22Rv1 (cell line): ENCODE measurements at regions not wholly inside any gene's neighbourhood (a gene's known extent, or its start where the extent isn't known, plus 50 kb on each side); places are given as distances from the start of the nearest gene placed in this dataset.

Experiments used
- ZFX ChIP-seq: fragments of 450-650 bp; IDR thresholded peaks from 2 replicates; pipeline ENCODE4 v1.6.1; 2017; ENCODE audit warnings: antibody characterized with exemption, borderline replicate concordance
- TF ChIP-seq, protein P1 (sequence below): fragments of 450-650 bp; IDR thresholded peaks from 2 replicates; pipeline ENCODE4 v1.5.1; 2017; ENCODE audit warnings: mild to moderate bottlenecking

DNA sequence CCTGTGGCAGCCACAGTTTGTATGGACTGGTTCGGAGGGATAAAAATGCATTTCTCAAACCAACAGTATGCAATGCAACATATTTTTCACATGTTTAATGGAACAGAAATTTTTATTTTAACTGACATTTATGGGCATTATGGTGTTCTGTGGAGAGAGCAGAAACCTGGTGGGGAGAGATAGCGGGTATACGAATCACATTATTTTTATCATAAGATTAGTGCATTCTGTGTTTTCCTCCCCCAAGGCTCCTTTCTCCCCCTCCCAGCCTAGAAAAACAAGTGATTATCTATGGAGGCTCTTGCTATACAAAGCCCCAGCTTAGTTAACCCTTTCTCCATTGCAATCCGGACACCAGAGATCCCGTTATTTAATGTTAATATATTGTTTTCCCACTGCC, 289.8 kb upstream of the PIK3C3 start:
- TF ChIP-seq, protein P1, sequence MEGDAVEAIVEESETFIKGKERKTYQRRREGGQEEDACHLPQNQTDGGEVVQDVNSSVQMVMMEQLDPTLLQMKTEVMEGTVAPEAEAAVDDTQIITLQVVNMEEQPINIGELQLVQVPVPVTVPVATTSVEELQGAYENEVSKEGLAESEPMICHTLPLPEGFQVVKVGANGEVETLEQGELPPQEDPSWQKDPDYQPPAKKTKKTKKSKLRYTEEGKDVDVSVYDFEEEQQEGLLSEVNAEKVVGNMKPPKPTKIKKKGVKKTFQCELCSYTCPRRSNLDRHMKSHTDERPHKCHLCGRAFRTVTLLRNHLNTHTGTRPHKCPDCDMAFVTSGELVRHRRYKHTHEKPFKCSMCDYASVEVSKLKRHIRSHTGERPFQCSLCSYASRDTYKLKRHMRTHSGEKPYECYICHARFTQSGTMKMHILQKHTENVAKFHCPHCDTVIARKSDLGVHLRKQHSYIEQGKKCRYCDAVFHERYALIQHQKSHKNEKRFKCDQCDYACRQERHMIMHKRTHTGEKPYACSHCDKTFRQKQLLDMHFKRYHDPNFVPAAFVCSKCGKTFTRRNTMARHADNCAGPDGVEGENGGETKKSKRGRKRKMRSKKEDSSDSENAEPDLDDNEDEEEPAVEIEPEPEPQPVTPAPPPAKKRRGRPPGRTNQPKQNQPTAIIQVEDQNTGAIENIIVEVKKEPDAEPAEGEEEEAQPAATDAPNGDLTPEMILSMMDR, result no peak
- TF ChIP-seq ZFX, result no peak
